ENCODE measurements at regions not wholly inside any gene's neighbourhood (a gene's known extent, or its start where the extent isn't known, plus 50 kb on each side); places are given as distances from the start of the nearest gene placed in this dataset.
A peak's percentile ranks its signal among the peaks of the same experiment; 100 is the strongest.

DNA sequence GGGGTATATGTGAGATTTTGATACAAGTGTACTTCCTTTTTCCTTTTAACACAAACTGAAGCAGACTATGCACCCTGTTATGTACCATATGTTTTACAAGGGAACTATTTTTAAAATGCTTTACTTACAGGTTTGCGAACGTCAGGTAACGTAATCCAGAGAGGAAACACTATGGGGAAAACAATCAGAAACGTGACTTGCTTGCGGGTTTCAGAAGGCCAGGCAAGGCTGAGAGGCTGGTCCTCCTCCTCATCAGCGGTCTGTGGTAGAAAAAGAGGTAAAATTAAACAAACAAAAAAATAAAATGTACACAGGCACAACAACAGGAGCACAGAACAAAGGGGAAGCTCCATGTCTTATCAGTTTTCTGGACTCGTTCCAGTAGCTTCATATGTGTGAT is 141.2 kb downstream of the ACER2 start:
- H3K4me3 ChIP-seq (ENCODE audit: low read depth, low read length), result no peak overlapping the region
- H3K36me3 ChIP-seq, result no peaks in the 10 kb centered on the region
- no peak overlapping the region for H3K27ac ChIP-seq
- no peaks in the 10 kb centered on the region for H3K9me3 ChIP-seq (ENCODE audit: severe bottlenecking)
- no peak for DNase-seq
- TF ChIP-seq, protein P1, sequence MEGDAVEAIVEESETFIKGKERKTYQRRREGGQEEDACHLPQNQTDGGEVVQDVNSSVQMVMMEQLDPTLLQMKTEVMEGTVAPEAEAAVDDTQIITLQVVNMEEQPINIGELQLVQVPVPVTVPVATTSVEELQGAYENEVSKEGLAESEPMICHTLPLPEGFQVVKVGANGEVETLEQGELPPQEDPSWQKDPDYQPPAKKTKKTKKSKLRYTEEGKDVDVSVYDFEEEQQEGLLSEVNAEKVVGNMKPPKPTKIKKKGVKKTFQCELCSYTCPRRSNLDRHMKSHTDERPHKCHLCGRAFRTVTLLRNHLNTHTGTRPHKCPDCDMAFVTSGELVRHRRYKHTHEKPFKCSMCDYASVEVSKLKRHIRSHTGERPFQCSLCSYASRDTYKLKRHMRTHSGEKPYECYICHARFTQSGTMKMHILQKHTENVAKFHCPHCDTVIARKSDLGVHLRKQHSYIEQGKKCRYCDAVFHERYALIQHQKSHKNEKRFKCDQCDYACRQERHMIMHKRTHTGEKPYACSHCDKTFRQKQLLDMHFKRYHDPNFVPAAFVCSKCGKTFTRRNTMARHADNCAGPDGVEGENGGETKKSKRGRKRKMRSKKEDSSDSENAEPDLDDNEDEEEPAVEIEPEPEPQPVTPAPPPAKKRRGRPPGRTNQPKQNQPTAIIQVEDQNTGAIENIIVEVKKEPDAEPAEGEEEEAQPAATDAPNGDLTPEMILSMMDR (IDR thresholded peaks at IDR 0.05; ENCODE audit: low read depth, low read length), result no peak
- H3K27me3 ChIP-seq (ENCODE audit: insufficient read depth, low read depth, severe bottlenecking), result no peaks in the 10 kb centered on the region

DNA sequence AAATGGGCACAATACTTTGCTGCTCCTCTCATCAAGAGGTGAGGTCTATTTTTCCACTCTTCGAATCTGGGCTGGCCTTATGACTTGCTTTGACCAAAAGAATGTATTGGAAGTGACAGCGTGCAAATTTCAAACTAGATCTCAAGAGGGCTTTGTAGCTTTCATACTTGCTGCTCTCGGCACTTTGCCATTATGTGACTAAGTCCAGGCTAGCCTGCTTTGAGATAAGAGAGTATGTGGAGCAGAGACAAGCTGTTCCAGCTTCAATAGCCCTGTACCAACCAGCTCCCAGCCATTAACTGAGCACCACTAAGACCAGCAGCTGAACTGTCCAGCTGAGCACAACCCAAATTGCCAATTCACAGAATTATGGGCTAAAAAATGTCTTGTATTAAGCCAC is 124.6 kb downstream of the ACER2 start:
- Histone ChIP-seq H3K36me3 (no peaks in the 10 kb centered on the region), H3K9me3 (ENCODE audit: severe bottlenecking) (no peaks in the 10 kb centered on the region), H3K27me3 (ENCODE audit: insufficient read depth, low read depth, severe bottlenecking) (no peaks in the 10 kb centered on the region), H3K4me3 (ENCODE audit: low read depth, low read length) (no peak overlapping the region), H3K27ac (no peak overlapping the region)
- TF ChIP-seq, protein P1 (IDR thresholded peaks at IDR 0.05; ENCODE audit: low read depth, low read length), result no peak
- DNase-seq, result no peak

DNA sequence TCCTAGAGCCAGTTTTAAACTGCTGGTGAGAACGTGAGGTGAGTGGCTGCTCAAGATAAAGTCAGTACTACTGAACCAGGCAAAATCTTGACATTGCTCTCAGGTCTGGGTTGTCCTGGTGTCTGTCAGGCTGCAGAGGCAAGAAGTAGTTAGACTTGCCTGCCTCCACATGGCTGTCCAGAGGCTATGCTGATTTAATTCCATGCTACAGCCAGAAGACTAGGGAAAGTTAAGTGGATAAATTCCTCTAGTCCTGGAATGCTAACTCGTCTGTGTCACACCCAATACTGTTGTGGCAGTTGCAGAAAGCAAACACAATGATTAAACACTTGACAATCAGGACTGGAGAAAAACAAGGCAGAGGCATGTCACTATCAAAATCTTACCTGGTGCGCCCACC is 118.9 kb downstream of the ACER2 start:
- no peak for DNase-seq
- H3K36me3 ChIP-seq, result no peaks in the 10 kb centered on the region
- TF ChIP-seq, protein P1 (IDR thresholded peaks at IDR 0.05; ENCODE audit: low read depth, low read length), result no peak
- H3K27me3 ChIP-seq (ENCODE audit: insufficient read depth, low read depth, severe bottlenecking), result no peaks in the 10 kb centered on the region
- no peaks in the 10 kb centered on the region for H3K9me3 ChIP-seq (ENCODE audit: severe bottlenecking)
- no peak overlapping the region for H3K4me3 ChIP-seq (ENCODE audit: low read depth, low read length)
- H3K27ac ChIP-seq, result no peak overlapping the region

DNA sequence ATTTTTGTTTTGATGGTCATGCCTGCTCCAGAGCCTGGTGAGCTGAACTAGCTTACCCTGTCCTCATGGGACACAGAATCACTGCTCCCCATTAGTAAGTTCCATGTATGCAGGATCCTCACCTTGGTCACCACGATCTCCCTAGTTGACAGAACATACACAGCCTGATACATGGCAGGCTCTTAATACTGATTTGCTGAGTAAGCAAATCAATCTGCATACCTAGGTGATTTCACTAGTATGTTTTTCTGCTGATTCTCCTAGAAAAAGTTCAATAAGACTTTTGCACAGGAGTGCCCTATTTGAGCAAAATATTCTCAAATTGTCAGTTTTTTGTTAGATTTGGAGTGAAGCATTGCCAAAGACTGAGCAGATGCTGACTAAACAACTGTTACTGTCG is 113.7 kb downstream of the ACER2 start:
- no peak overlapping the region for H3K27ac ChIP-seq
- TF ChIP-seq, protein P1 (IDR thresholded peaks at IDR 0.05; ENCODE audit: low read depth, low read length), result no peak
- no peaks in the 10 kb centered on the region for H3K36me3 ChIP-seq
- no peaks in the 10 kb centered on the region for H3K9me3 ChIP-seq (ENCODE audit: severe bottlenecking)
- no peaks in the 10 kb centered on the region for H3K27me3 ChIP-seq (ENCODE audit: insufficient read depth, low read depth, severe bottlenecking)
- no peak overlapping the region for H3K4me3 ChIP-seq (ENCODE audit: low read depth, low read length)
- DNase-seq, result no peak

DNA sequence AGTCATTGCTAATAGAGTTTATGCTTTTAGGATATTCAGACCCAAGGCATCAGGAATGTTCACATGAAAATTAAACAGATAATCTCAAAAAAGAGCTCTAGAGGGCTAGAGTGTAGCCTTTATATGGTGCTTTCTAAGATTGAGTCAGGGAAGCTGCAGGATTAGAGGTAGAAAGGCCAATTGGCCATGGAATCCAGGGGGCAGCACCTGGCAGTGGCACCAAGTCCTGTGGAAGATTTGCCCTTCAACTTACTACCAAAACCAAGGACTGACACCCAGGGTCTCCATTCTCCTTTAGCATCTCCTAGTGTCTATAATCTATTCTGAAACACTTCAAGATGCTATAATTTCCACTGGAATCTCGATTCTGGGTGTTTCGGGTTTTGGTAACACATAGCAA is 112.4 kb downstream of the ACER2 start:
- no peak overlapping the region for H3K27ac ChIP-seq
- H3K4me3 ChIP-seq (ENCODE audit: low read depth, low read length), result no peak overlapping the region
- no peaks in the 10 kb centered on the region for H3K27me3 ChIP-seq (ENCODE audit: insufficient read depth, low read depth, severe bottlenecking)
- TF ChIP-seq, protein P1 (IDR thresholded peaks at IDR 0.05; ENCODE audit: low read depth, low read length), result 0 out of 2 replicates have a peak, but pooled peaks have one; percentile 7
- H3K9me3 ChIP-seq (ENCODE audit: severe bottlenecking), result no peaks in the 10 kb centered on the region
- DNase-seq, result no peak
- no peaks in the 10 kb centered on the region for H3K36me3 ChIP-seq

DNA sequence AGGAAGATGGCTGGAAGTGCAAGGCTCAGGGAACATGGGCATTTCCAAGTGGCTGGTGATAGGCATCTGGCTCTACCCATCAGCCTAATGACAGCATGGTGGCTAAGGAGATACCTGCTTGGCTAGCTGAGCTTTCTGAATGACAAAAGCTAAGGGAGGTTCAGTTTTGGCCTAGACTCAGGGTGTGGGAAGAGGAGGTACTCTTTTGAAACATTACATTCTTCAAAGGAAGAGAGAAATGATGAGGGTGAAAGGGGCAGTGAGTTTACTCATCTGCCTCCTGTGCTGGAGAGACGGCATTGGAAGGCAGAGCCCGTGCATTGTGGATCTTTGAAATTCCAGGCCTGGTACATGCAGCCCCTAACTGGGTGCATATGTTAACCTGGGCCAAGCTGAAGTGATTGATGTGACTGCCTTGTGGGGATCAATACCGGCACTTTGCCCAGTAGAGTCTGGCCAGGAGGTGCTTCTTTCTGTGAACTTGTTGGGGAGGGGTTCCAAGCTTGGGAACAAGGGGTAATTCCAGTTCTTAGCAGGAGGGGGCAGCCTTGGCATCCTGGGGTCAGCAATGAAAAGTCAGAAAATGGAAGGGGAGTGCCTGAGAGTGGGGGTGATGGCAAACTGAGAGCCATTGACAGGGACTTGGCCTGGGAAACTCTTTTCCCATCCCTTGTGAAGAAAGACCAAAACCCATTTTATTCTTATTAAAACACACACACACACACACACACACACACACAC is 108.6 kb downstream of the ACER2 start:
- H3K9me3 ChIP-seq (ENCODE audit: severe bottlenecking), result no peaks in the 10 kb centered on the region
- no peaks in the 10 kb centered on the region for H3K36me3 ChIP-seq
- H3K27me3 ChIP-seq (ENCODE audit: insufficient read depth, low read depth, severe bottlenecking), result no peaks in the 10 kb centered on the region
- H3K27ac ChIP-seq, result no peak overlapping the region
- TF ChIP-seq, protein P1 (IDR thresholded peaks at IDR 0.05; ENCODE audit: low read depth, low read length), result peak; percentile 66
- peak; percentile 56 for DNase-seq
- H3K4me3 ChIP-seq (ENCODE audit: low read depth, low read length), result no peak overlapping the region

Data from WERI-Rb-1 (cell line).